HepG2 (cell line): ENCODE measurements at regions not wholly inside any gene's neighbourhood (a gene's known extent, or its start where the extent isn't known, plus 50 kb on each side); places are given as distances from the start of the nearest gene placed in this dataset.

ENCODE experiments used
- E2F2 ChIP-seq: sonication (generic); formaldehyde crosslinking; IDR thresholded peaks from 2 replicates; pipeline ENCODE4 v1.4.0; 2020; ENCODE audit warnings: missing genetic modification reagents, borderline replicate concordance
- GABPB1 ChIP-seq: IDR thresholded peaks from 2 replicates; pipeline ENCODE4 v1.6.1; 2016; ENCODE audit warnings: mild to moderate bottlenecking, missing genetic modification reagents, moderate library complexity, missing compliant biosample characterization
- KDM1A ChIP-seq: IDR thresholded peaks from 2 replicates; pipeline ENCODE4 v1.6.1; 2016; ENCODE audit warnings: missing compliant biosample characterization
- PITX1 ChIP-seq: sonication (generic); formaldehyde crosslinking; IDR thresholded peaks from 2 replicates; pipeline ENCODE4 v1.5.1; 2020; ENCODE audit warnings: mild to moderate bottlenecking, missing genetic modification reagents
- SIN3B ChIP-seq: fragments of 150-350 bp; IDR thresholded peaks from 2 replicates; pipeline ENCODE4 v1.6.1; 2014; ENCODE audit warnings: low read length
- SRSF9 ChIP-seq: fragments of 200-400 bp; formaldehyde crosslinking; IDR thresholded peaks from 2 replicates; pipeline ENCODE4 v1.6.1; 2018; ENCODE audit warnings: borderline replicate concordance, mild to moderate bottlenecking, low read depth, low read length; ENCODE audit not compliant: insufficient read depth, poor library complexity, severe bottlenecking
- ZNF101 ChIP-seq: sonication (generic); formaldehyde crosslinking; IDR thresholded peaks from 2 replicates; pipeline ENCODE4 v1.4.0; 2020; ENCODE audit warnings: mild to moderate bottlenecking, low read depth, missing genetic modification reagents, borderline replicate concordance
- ZNF136 ChIP-seq: sonication (generic); formaldehyde crosslinking; IDR thresholded peaks from 2 replicates; pipeline ENCODE4 v1.8.1; 2022; ENCODE audit warnings: low read depth, mild to moderate bottlenecking, moderate library complexity, missing genetic modification reagents
- ZNF280B ChIP-seq: sonication (generic); formaldehyde crosslinking; IDR thresholded peaks from 2 replicates; pipeline ENCODE4 v1.5.0; 2020; ENCODE audit warnings: missing genetic modification reagents, mild to moderate bottlenecking, borderline replicate concordance
- ZNF318 ChIP-seq: sonication (generic); formaldehyde crosslinking; IDR thresholded peaks from 2 replicates; pipeline ENCODE4 v1.4.0; 2020; ENCODE audit warnings: mild to moderate bottlenecking, missing genetic modification reagents
- ZNF570 ChIP-seq: sonication (generic); formaldehyde crosslinking; IDR thresholded peaks from 2 replicates; pipeline ENCODE4 v1.4.0; 2020; ENCODE audit warnings: mild to moderate bottlenecking, missing genetic modification reagents, borderline replicate concordance
- ZNF619 ChIP-seq: sonication (generic); formaldehyde crosslinking; IDR thresholded peaks from 2 replicates; pipeline ENCODE4 v1.4.0; 2020; ENCODE audit warnings: mild to moderate bottlenecking, missing genetic modification reagents

GRCh38 chr13:77398825-77399620 is 72.1 kb upstream of the MYCBP2 start (continued):
- TF ChIP-seq ZNF619 (CRISPR knock-in tag) (no peak), PITX1 (CRISPR knock-in tag) (no peak), ZNF570 (no peak), SRSF9 (no peak), GABPB1 (CRISPR knock-in tag) (no peak), ZNF136 (no peak), KDM1A (CRISPR knock-in tag) (no peak), E2F2 (no peak), ZNF101 (no peak), ZNF318 (CRISPR knock-in tag) (no peak), SIN3B (no peak), ZNF280B (CRISPR knock-in tag) (no peak)
